HEK293 (cell line): ENCODE measurements at regions not wholly inside any gene's neighbourhood (a gene's known extent, or its start where the extent isn't known, plus 50 kb on each side); places are given as distances from the start of the nearest gene placed in this dataset.

Experiments
- EGR2 ChIP-seq: fragments of 450-650 bp; formaldehyde crosslinking; IDR thresholded peaks from 2 replicates; pipeline ENCODE4 v1.5.1; 2016; ENCODE audit warnings: low read depth, missing biosample characterization, missing genetic modification characterization
- GLI4 ChIP-seq: fragments of 450-650 bp; formaldehyde crosslinking; IDR thresholded peaks from 2 replicates; pipeline ENCODE4 v1.5.1; 2016; ENCODE audit warnings: missing biosample characterization, missing genetic modification characterization
- KLF17 ChIP-seq: fragments of 450-650 bp; formaldehyde crosslinking; IDR thresholded peaks from 2 replicates; pipeline ENCODE4 v1.5.1; 2016; ENCODE audit warnings: missing biosample characterization, missing genetic modification characterization
- MYNN ChIP-seq: fragments of 450-650 bp; formaldehyde crosslinking; IDR thresholded peaks from 2 replicates; pipeline ENCODE4 v1.5.1; 2016; ENCODE audit warnings: missing biosample characterization, missing genetic modification characterization, borderline replicate concordance
- RBAK ChIP-seq: fragments of 450-650 bp; formaldehyde crosslinking; IDR thresholded peaks from 2 replicates; pipeline ENCODE4 v1.5.1; 2016; ENCODE audit warnings: missing biosample characterization, missing genetic modification characterization
- YY2 ChIP-seq: fragments of 450-650 bp; formaldehyde crosslinking; IDR thresholded peaks from 2 replicates; pipeline ENCODE4 v1.5.1; 2016; ENCODE audit warnings: missing biosample characterization, missing genetic modification characterization
- ZBTB17 ChIP-seq: fragments of 450-650 bp; formaldehyde crosslinking; IDR thresholded peaks from 2 replicates; pipeline ENCODE4 v1.5.1; 2016; ENCODE audit warnings: missing biosample characterization, missing genetic modification characterization
- ZBTB8A ChIP-seq: fragments of 450-650 bp; formaldehyde crosslinking; IDR thresholded peaks from 2 replicates; pipeline ENCODE4 v1.5.1; 2016; ENCODE audit warnings: missing biosample characterization, missing genetic modification characterization
- ZFP3 ChIP-seq: fragments of 450-650 bp; formaldehyde crosslinking; IDR thresholded peaks from 2 replicates; pipeline ENCODE4 v1.5.1; 2016; ENCODE audit warnings: low read depth, missing biosample characterization, missing genetic modification characterization
- ZFP37 ChIP-seq: fragments of 450-650 bp; formaldehyde crosslinking; IDR thresholded peaks from 2 replicates; pipeline ENCODE4 v1.5.1; 2016; ENCODE audit warnings: missing biosample characterization, missing genetic modification characterization
- ZIC2 ChIP-seq: fragments of 450-650 bp; formaldehyde crosslinking; IDR thresholded peaks from 2 replicates; pipeline ENCODE4 v1.5.1; 2016; ENCODE audit warnings: missing biosample characterization, missing genetic modification characterization
- ZNF138 ChIP-seq: fragments of 450-650 bp; formaldehyde crosslinking; IDR thresholded peaks from 2 replicates; pipeline ENCODE4 v1.5.1; 2016; ENCODE audit warnings: missing biosample characterization, missing genetic modification characterization, borderline replicate concordance
- ZNF214 ChIP-seq: fragments of 450-650 bp; formaldehyde crosslinking; IDR thresholded peaks from 2 replicates; pipeline ENCODE4 v1.5.1; 2017; ENCODE audit warnings: missing biosample characterization, mild to moderate bottlenecking, missing genetic modification characterization, borderline replicate concordance
- ZNF26 ChIP-seq: fragments of 450-650 bp; formaldehyde crosslinking; IDR thresholded peaks from 2 replicates; pipeline ENCODE4 v1.5.1; 2016; ENCODE audit warnings: missing biosample characterization, missing genetic modification characterization
- ZNF354C ChIP-seq: fragments of 450-650 bp; formaldehyde crosslinking; IDR thresholded peaks from 2 replicates; pipeline ENCODE4 v1.5.1; 2016; ENCODE audit warnings: missing biosample characterization, missing genetic modification characterization, low read depth, borderline replicate concordance
- ZNF366 ChIP-seq: fragments of 450-650 bp; formaldehyde crosslinking; conservative IDR thresholded peaks from 2 replicates; pipeline ENCODE4 v1.5.1; 2016; ENCODE audit warnings: missing biosample characterization, missing genetic modification characterization
- ZNF596 ChIP-seq: fragments of 450-650 bp; IDR thresholded peaks from 2 replicates; pipeline ENCODE4 v1.5.0; 2018; ENCODE audit warnings: missing biosample characterization, mild to moderate bottlenecking, missing genetic modification characterization, moderate library complexity
- ZNF600 ChIP-seq: fragments of 450-650 bp; formaldehyde crosslinking; IDR thresholded peaks from 2 replicates; pipeline ENCODE4 v1.5.1; 2016; ENCODE audit warnings: missing biosample characterization, missing genetic modification characterization
- ZNF623 ChIP-seq: fragments of 450-650 bp; formaldehyde crosslinking; IDR thresholded peaks from 2 replicates; pipeline ENCODE4 v1.5.1; 2016; ENCODE audit warnings: missing biosample characterization, missing genetic modification characterization
- ZNF645 ChIP-seq: fragments of 450-650 bp; formaldehyde crosslinking; IDR thresholded peaks from 2 replicates; pipeline ENCODE4; 2016; ENCODE audit warnings: missing biosample characterization, missing genetic modification characterization
- ZNF777 ChIP-seq: fragments of 450-650 bp; formaldehyde crosslinking; IDR thresholded peaks from 2 replicates; pipeline ENCODE4 v1.5.1; 2017; ENCODE audit warnings: missing biosample characterization, missing genetic modification characterization, borderline replicate concordance
- ZNF791 ChIP-seq: fragments of 450-650 bp; formaldehyde crosslinking; IDR thresholded peaks from 2 replicates; pipeline ENCODE4 v1.5.1; 2016; ENCODE audit warnings: missing biosample characterization, missing genetic modification characterization
- TF ChIP-seq, protein P1 (sequence below): fragments of 450-650 bp; formaldehyde crosslinking; IDR thresholded peaks from 2 replicates; pipeline ENCODE4 v1.5.1; 2016; ENCODE audit warnings: missing biosample characterization, missing genetic modification characterization
- TF ChIP-seq, protein P2 (sequence below): fragments of 450-650 bp; formaldehyde crosslinking; IDR thresholded peaks from 2 replicates; pipeline ENCODE4 v1.5.1; 2016; ENCODE audit warnings: missing biosample characterization, missing genetic modification characterization
- TF ChIP-seq, protein P3 (sequence below): fragments of 450-650 bp; formaldehyde crosslinking; IDR thresholded peaks from 2 replicates; pipeline ENCODE4 v1.5.1; 2016; ENCODE audit warnings: missing biosample characterization, missing genetic modification characterization, borderline replicate concordance

- TF ChIP-seq, protein P1, sequence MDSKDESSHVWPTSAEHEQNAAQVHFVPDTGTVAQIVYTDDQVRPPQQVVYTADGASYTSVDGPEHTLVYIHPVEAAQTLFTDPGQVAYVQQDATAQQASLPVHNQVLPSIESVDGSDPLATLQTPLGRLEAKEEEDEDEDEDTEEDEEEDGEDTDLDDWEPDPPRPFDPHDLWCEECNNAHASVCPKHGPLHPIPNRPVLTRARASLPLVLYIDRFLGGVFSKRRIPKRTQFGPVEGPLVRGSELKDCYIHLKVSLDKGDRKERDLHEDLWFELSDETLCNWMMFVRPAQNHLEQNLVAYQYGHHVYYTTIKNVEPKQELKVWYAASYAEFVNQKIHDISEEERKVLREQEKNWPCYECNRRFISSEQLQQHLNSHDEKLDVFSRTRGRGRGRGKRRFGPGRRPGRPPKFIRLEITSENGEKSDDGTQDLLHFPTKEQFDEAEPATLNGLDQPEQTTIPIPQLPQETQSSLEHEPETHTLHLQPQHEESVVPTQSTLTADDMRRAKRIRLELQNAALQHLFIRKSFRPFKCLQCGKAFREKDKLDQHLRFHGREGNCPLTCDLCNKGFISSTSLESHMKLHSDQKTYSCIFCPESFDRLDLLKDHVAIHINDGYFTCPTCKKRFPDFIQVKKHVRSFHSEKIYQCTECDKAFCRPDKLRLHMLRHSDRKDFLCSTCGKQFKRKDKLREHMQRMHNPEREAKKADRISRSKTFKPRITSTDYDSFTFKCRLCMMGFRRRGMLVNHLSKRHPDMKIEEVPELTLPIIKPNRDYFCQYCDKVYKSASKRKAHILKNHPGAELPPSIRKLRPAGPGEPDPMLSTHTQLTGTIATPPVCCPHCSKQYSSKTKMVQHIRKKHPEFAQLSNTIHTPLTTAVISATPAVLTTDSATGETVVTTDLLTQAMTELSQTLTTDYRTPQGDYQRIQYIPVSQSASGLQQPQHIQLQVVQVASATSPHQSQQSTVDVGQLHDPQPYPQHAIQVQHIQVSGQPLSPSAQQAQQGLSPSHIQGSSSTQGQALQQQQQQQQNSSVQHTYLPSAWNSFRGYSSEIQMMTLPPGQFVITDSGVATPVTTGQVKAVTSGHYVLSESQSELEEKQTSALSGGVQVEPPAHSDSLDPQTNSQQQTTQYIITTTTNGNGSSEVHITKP: no peak
- no peak for TF ChIP-seq ZNF645 (tag by site-specific recombination)
- TF ChIP-seq EGR2 (tag by site-specific recombination): no peak
- TF ChIP-seq YY2 (tag by site-specific recombination): no peak
- no peak for TF ChIP-seq MYNN
- TF ChIP-seq ZFP3: no peak
- no peak for TF ChIP-seq ZNF354C (tag by site-specific recombination)
- TF ChIP-seq ZNF791: no peak
- no peak for TF ChIP-seq ZFP37 (tag by site-specific recombination)
- TF ChIP-seq ZNF366 (tag by site-specific recombination): no peak
- TF ChIP-seq, protein P2, sequence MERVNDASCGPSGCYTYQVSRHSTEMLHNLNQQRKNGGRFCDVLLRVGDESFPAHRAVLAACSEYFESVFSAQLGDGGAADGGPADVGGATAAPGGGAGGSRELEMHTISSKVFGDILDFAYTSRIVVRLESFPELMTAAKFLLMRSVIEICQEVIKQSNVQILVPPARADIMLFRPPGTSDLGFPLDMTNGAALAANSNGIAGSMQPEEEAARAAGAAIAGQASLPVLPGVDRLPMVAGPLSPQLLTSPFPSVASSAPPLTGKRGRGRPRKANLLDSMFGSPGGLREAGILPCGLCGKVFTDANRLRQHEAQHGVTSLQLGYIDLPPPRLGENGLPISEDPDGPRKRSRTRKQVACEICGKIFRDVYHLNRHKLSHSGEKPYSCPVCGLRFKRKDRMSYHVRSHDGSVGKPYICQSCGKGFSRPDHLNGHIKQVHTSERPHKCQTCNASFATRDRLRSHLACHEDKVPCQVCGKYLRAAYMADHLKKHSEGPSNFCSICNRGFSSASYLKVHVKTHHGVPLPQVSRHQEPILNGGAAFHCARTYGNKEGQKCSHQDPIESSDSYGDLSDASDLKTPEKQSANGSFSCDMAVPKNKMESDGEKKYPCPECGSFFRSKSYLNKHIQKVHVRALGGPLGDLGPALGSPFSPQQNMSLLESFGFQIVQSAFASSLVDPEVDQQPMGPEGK: no peak
- peak; percentile 61 for TF ChIP-seq ZIC2 (tag by site-specific recombination)
- peak; percentile 48; the same call in 1 of the 2 replicates for TF ChIP-seq ZNF600 (tag by site-specific recombination)
- TF ChIP-seq ZNF596 (tag by site-specific recombination): no peak
- no peak for TF ChIP-seq RBAK (tag by site-specific recombination)
- no peak for TF ChIP-seq KLF17 (tag by site-specific recombination)
- peak; percentile 71 for TF ChIP-seq ZBTB17 (tag by site-specific recombination)
- TF ChIP-seq, protein P3, sequence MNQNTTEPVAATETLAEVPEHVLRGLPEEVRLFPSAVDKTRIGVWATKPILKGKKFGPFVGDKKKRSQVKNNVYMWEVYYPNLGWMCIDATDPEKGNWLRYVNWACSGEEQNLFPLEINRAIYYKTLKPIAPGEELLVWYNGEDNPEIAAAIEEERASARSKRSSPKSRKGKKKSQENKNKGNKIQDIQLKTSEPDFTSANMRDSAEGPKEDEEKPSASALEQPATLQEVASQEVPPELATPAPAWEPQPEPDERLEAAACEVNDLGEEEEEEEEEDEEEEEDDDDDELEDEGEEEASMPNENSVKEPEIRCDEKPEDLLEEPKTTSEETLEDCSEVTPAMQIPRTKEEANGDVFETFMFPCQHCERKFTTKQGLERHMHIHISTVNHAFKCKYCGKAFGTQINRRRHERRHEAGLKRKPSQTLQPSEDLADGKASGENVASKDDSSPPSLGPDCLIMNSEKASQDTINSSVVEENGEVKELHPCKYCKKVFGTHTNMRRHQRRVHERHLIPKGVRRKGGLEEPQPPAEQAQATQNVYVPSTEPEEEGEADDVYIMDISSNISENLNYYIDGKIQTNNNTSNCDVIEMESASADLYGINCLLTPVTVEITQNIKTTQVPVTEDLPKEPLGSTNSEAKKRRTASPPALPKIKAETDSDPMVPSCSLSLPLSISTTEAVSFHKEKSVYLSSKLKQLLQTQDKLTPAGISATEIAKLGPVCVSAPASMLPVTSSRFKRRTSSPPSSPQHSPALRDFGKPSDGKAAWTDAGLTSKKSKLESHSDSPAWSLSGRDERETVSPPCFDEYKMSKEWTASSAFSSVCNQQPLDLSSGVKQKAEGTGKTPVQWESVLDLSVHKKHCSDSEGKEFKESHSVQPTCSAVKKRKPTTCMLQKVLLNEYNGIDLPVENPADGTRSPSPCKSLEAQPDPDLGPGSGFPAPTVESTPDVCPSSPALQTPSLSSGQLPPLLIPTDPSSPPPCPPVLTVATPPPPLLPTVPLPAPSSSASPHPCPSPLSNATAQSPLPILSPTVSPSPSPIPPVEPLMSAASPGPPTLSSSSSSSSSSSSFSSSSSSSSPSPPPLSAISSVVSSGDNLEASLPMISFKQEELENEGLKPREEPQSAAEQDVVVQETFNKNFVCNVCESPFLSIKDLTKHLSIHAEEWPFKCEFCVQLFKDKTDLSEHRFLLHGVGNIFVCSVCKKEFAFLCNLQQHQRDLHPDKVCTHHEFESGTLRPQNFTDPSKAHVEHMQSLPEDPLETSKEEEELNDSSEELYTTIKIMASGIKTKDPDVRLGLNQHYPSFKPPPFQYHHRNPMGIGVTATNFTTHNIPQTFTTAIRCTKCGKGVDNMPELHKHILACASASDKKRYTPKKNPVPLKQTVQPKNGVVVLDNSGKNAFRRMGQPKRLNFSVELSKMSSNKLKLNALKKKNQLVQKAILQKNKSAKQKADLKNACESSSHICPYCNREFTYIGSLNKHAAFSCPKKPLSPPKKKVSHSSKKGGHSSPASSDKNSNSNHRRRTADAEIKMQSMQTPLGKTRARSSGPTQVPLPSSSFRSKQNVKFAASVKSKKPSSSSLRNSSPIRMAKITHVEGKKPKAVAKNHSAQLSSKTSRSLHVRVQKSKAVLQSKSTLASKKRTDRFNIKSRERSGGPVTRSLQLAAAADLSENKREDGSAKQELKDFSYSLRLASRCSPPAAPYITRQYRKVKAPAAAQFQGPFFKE (tag by site-specific recombination): no peak
- peak; percentile 99 for TF ChIP-seq ZNF214 (tag by site-specific recombination)
- no peak for TF ChIP-seq ZNF138 (tag by site-specific recombination)
- TF ChIP-seq ZNF623 (tag by site-specific recombination): no peak
- no peak for TF ChIP-seq ZBTB8A (tag by site-specific recombination)
- no peak for TF ChIP-seq GLI4
- no peak for TF ChIP-seq ZNF26
- TF ChIP-seq ZNF777 (tag by site-specific recombination): no peak
Measured at GRCh38 chr12:131217024-131217586, 263.4 kb downstream of the ADGRD1 start (continued).
